HEK293T (cell line): ENCODE measurements at regions not wholly inside any gene's neighbourhood (a gene's known extent, or its start where the extent isn't known, plus 50 kb on each side); places are given as distances from the start of the nearest gene placed in this dataset.

Source experiments
- BHLHE40 ChIP-seq: fragments of 450-650 bp; IDR thresholded peaks from 2 replicates; pipeline ENCODE4 v1.6.1; 2016; ENCODE audit warnings: mild to moderate bottlenecking, moderate library complexity, borderline replicate concordance
- CTBP1 ChIP-seq: fragments of 450-650 bp; IDR thresholded peaks from 2 replicates; pipeline ENCODE4 v1.6.1; 2016; ENCODE audit warnings: borderline replicate concordance
- FOXA1 ChIP-seq: fragments of 450-650 bp; IDR thresholded peaks from 2 replicates; pipeline ENCODE4 v1.6.1; 2016; ENCODE audit warnings: mild to moderate bottlenecking
- FOXK2 ChIP-seq: fragments of 450-650 bp; IDR thresholded peaks from 2 replicates; pipeline ENCODE4 v1.6.1; 2016; ENCODE audit warnings: mild to moderate bottlenecking
- FOXM1 ChIP-seq: fragments of 450-650 bp; IDR thresholded peaks from 2 replicates; pipeline ENCODE4 v1.6.1; 2017; ENCODE audit warnings: mild to moderate bottlenecking, borderline replicate concordance
- HDGF ChIP-seq: fragments of 450-650 bp; IDR thresholded peaks from 2 replicates; pipeline ENCODE4 v1.6.1; 2017; ENCODE audit warnings: antibody characterized with exemption, borderline replicate concordance
- NFRKB ChIP-seq: fragments of 450-650 bp; IDR thresholded peaks from 2 replicates; pipeline ENCODE4 v1.6.1; 2016; ENCODE audit warnings: mild to moderate bottlenecking, moderate library complexity
- SUZ12 ChIP-seq: fragments of 450-650 bp; IDR thresholded peaks from 2 replicates; pipeline ENCODE4 v1.6.1; 2016; ENCODE audit warnings: mild to moderate bottlenecking
- TF ChIP-seq, protein P1 (sequence below): fragments of 450-650 bp; IDR thresholded peaks from 2 replicates; pipeline ENCODE4 v1.6.1; 2016

- TF ChIP-seq BHLHE40 (no peak), NFRKB (no peak), FOXA1 (no peak), SUZ12 (no peak), HDGF (no peak), FOXM1 (no peak), CTBP1 (no peak), FOXK2 (no peak)
- TF ChIP-seq, protein P1, sequence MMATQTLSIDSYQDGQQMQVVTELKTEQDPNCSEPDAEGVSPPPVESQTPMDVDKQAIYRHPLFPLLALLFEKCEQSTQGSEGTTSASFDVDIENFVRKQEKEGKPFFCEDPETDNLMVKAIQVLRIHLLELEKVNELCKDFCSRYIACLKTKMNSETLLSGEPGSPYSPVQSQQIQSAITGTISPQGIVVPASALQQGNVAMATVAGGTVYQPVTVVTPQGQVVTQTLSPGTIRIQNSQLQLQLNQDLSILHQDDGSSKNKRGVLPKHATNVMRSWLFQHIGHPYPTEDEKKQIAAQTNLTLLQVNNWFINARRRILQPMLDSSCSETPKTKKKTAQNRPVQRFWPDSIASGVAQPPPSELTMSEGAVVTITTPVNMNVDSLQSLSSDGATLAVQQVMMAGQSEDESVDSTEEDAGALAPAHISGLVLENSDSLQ: no peak
Observed at GRCh38 chr5:175385691-175386362, 58.2 kb downstream of the DRD1 start.
